GM13976 (cell line): ENCODE measurements at regions not wholly inside any gene's neighbourhood (a gene's known extent, or its start where the extent isn't known, plus 50 kb on each side); places are given as distances from the start of the nearest gene placed in this dataset.
"Not testable (repeated sequence)": the region's sequence is repeated elsewhere in the genome, so short reads cannot be mapped to it uniquely, and the experiment has no call there.

Experiments used
- DNase-seq: peaks from one replicate; pipeline ENCODE4 v3.0.0; 2012; ENCODE audit warnings: low spot score
- CTCF ChIP-seq: IDR thresholded peaks from 2 replicates; pipeline ENCODE4 v1.5.1; 2012; ENCODE audit warnings: borderline replicate concordance, mild to moderate bottlenecking; ENCODE audit not compliant: insufficient read depth; ENCODE audit errors: extremely low read depth, missing control alignments, control extremely low read depth
- in situ Hi-C: fragments of 300-500 bp; cut with MboI; formaldehyde crosslinking; loops from one replicate; pipeline ENCODE4 v1.12.0; 2022; ENCODE audit warnings: low sequenced_read_pairs, mixed read lengths, inconsistent platforms; ENCODE audit not compliant: unreplicated experiment

- no peak for DNase-seq
- in situ Hi-C loops: no loop called here
- TF ChIP-seq CTCF: no peak
Observed at GRCh38 chr3:178350763-178351162, 185.5 kb upstream of the KCNMB2 start.

GRCh38 chr3:178352326-178353005, 183.8 kb upstream of the KCNMB2 start:
- DNase-seq: no peak
- TF ChIP-seq CTCF: no peak
- in situ Hi-C loops: no loop called here

GRCh38 chr3:178353006-178353694, 183.1 kb upstream of the KCNMB2 start:
- TF ChIP-seq CTCF: no peak
- in situ Hi-C loops: no loop called here
- no peak for DNase-seq

GRCh38 chr3:178359728-178360127, 176.5 kb upstream of the KCNMB2 start:
- in situ Hi-C loops: no loop called here
- DNase-seq: no peak
- no peak for TF ChIP-seq CTCF

- in situ Hi-C loops, DNase-seq: not testable (repeated sequence)
Observed at GRCh38 chr3:178363048-178363447, 173.2 kb upstream of the KCNMB2 start.

GRCh38 chr3:178367817-178368617, 168.2 kb upstream of the KCNMB2 start:
- DNase-seq: no peak
- no peak for TF ChIP-seq CTCF

GRCh38 chr3:178369006-178369405, 167.2 kb upstream of the KCNMB2 start:
- in situ Hi-C loops: no loop called here
- DNase-seq: no peak
- TF ChIP-seq CTCF: no peak

More at GRCh38 chr3:178367817-178368617, 168.2 kb upstream of the KCNMB2 start:
- in situ Hi-C loops: no loop called here
